ENCODE measurements at regions not wholly inside any gene's neighbourhood (a gene's known extent, or its start where the extent isn't known, plus 50 kb on each side); places are given as distances from the start of the nearest gene placed in this dataset.
A peak's percentile ranks its signal among the peaks of the same experiment; 100 is the strongest.

- no peak for DNase-seq
These were observed 80.7 kb upstream of the NHSL1 start for GRCh38 chr6:138580040-138580439.

GRCh38 chr6:138580801-138581200 is 81.5 kb upstream of the NHSL1 start:
- no peak for DNase-seq

- DNase-seq: no peak
These were observed 83.3 kb upstream of the NHSL1 start for GRCh38 chr6:138582573-138582972.

GRCh38 chr6:138586638-138587037 is 87.3 kb upstream of the NHSL1 start:
- no peak for DNase-seq

GRCh38 chr6:138588805-138589434 is 89.6 kb upstream of the NHSL1 start:
- DNase-seq: peak; percentile 39

GRCh38 chr6:138590796-138591709 is 91.8 kb upstream of the NHSL1 start:
- peak; percentile 20 for DNase-seq

GRCh38 chr6:138592749-138593123 is 93.4 kb upstream of the NHSL1 start:
- no peak for DNase-seq

GRCh38 chr6:138593124-138593877 is 94.0 kb upstream of the NHSL1 start:
- no peak for DNase-seq

- DNase-seq: no peak
These were observed 94.8 kb upstream of the NHSL1 start for GRCh38 chr6:138593909-138594757.

- DNase-seq: no peak
These were observed 95.5 kb upstream of the NHSL1 start for GRCh38 chr6:138594758-138595140.

GRCh38 chr6:138596126-138596525 is 96.8 kb upstream of the NHSL1 start:
- DNase-seq: no peak

- DNase-seq: no peak
These were observed 97.3 kb upstream of the NHSL1 start for GRCh38 chr6:138596591-138596990.

- no peak for DNase-seq
These were observed 98.0 kb upstream of the NHSL1 start for GRCh38 chr6:138597336-138597735.

- no peak for DNase-seq
These were observed 99.4 kb upstream of the NHSL1 start for GRCh38 chr6:138598562-138599173.

- DNase-seq: no peak
These were observed 101.0 kb upstream of the NHSL1 start for GRCh38 chr6:138600261-138600660.

GRCh38 chr6:138600726-138601125 is 101.4 kb upstream of the NHSL1 start:
- DNase-seq: no peak

GRCh38 chr6:138601128-138601527 is 101.8 kb upstream of the NHSL1 start:
- no peak for DNase-seq

GRCh38 chr6:138605958-138606357 is 106.7 kb upstream of the NHSL1 start:
- no peak for DNase-seq

- DNase-seq: no peak
These were observed 108.5 kb upstream of the NHSL1 start for GRCh38 chr6:138607478-138608433.

- DNase-seq: no peak
These were observed 109.6 kb upstream of the NHSL1 start for GRCh38 chr6:138608896-138609295.

GRCh38 chr6:138609801-138610430 is 110.6 kb upstream of the NHSL1 start:
- no peak for DNase-seq
